HG02763 (cell line): ENCODE measurements at regions not wholly inside any gene's neighbourhood (a gene's known extent, or its start where the extent isn't known, plus 50 kb on each side); places are given as distances from the start of the nearest gene placed in this dataset.

Source experiments
- ATAC-seq: cut with Tn5 transposase; IDR thresholded peaks from one replicate; pipeline ENCODE4 v1.9.1; 2021; ENCODE audit warnings: mild to moderate bottlenecking, moderate library complexity; ENCODE audit not compliant: unreplicated experiment

DNA sequence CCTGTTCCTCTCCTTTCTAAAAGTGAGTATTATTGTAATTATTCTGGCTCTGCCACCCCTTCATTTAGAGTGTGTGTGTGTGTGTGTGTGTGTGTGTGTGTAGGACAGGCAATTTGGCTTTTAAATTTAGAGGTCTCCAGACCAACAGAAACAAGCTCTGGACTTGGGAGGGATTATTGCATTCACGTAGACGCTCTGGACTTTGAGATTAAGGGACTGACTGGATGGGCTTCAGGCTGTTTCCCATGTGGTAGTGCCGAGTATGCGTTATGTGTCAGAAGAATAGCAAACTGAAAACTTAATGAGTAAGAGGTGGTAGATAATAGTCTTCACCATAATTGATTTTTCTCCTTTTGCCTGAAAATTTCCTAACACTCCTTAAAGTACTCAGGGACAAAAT is 281.9 kb downstream of the USP25 start:
- no peak for ATAC-seq

DNA sequence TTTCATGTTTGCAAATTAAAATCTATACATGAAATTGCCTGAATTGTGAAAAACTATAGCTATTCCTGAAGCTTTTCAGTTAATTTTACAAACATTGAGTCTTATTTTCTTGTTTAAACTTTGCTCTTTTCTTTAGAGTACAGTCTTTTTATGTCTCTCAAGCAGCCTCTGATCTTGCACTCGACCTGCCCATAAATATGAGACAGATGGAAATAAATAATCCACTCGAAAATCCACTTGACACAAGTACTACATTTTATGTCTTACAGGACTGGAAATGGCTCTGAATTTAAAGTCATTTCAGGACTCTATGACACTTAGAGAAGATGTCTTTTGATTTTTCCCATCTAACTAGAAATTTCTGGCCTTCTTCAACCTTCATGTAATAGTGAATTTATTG is 283.8 kb downstream of the USP25 start:
- ATAC-seq = no peak

DNA sequence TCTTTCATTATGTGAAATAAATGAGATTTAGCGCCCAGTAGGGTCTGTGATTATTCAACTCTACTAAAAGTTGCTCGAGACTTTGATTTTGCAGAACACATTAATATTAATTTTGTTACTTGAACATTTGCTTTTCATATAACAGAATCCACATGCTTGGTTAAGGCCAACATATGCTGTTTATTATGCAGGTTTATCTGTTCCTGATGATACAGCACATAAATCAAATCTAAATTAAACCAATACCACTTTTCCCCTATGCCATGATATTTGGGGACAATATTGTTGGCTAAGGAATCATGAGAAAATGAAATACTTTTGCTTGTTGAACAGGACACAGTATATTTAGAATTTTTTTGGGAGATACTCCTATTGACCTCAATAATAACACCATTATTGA is 291.1 kb downstream of the USP25 start:
- ATAC-seq = no peak

DNA sequence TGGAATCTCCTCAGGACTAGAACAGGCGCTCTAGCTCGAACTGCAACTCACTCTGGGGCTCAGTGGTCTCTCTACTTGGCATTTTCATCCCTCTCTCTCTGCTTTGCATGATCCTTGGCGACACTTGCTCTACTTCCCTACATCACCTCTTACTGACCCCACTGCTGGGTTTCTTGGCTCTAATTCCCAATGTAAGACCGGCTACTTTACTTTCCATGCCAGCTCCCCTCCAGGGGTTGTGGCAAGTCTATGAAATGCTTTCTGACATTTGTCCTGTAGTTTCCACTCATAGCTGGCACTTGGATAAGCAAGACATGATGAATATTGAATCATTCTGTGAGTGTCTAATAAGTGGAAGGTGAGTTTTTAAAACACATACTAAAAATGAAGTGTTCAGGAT is 292.3 kb downstream of the USP25 start:
- no peak for ATAC-seq

DNA sequence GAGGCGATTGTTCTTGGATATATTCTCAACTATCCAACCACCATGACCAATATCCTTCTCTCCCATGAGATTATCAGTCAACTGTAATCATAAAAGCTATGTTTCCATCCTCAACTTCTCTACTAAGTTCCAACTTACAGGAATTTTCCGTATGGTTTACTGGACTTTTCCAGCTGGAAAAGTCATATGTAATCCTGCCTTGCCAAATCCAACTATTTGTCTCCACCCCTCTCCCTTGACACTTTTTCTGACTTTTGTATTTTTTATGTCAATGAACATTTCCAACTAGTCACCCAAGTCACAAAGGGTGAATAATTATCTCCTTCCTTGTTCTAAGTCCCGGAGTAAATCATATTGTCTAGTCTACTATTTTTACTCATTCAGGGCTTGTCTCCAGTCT is 293.1 kb downstream of the USP25 start:
- no peak for ATAC-seq

DNA sequence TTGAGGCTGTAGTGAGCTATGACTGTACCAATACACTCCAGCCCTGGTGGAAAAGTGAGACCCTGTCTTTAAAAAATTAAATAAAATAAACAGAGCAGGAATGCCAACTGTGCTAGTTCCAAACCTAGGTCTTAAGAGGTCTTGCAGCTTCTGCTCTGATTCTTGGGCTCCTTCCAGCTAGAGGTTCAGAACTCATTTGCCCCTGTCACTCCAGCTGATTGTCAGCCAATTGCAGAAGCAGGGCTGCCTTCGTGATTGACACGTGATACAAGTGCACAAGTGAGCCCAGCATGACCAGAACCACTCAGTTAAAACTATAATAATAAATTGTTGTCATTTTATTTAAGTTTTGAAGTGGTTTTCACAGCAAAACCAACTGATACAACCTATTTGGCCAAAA is 298.4 kb downstream of the USP25 start:
- no peak for ATAC-seq

DNA sequence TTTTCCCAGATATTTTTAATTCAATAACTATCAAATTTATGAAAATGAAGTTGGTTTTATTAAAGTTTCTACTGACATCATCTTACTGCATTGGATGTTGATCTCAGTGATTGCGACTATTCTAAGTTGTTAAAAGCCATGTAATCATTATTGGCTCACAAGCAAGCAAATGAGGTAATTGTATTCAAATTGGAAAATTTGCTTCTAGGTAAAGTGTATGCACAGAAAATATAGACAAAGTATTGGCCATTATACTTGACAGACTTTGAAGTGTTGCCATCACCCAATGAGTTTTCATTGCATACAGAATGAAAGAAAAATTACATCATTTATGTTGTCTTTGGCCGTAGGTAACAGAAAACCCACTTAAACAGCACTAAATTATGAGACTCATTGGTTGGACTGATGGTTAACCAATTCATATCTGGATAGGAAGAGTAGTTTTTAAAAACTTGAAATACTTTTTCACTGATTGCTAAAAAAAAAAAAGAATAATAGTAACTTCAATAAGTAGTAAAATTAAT is 299.2 kb downstream of the USP25 start:
- no peak for ATAC-seq

DNA sequence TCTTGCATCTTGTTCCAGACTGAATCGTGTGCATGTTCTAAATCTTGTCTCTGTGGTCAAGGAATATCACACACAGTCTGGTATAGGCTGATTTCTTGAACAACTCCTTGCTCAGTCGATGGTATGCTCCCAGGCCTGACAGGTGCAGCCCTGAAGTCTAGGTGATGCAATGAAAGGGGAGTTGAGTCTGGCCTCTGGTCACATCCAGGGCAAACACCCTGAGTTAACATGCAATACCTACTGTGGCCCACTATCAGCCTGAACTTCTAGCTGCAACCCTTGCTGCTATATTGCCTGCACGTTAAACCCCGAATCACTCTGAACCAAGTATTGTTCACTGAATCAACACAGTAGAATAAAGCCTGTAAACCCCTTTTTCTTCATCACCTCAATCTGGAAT is 303.4 kb downstream of the USP25 start:
- ATAC-seq = no peak

DNA sequence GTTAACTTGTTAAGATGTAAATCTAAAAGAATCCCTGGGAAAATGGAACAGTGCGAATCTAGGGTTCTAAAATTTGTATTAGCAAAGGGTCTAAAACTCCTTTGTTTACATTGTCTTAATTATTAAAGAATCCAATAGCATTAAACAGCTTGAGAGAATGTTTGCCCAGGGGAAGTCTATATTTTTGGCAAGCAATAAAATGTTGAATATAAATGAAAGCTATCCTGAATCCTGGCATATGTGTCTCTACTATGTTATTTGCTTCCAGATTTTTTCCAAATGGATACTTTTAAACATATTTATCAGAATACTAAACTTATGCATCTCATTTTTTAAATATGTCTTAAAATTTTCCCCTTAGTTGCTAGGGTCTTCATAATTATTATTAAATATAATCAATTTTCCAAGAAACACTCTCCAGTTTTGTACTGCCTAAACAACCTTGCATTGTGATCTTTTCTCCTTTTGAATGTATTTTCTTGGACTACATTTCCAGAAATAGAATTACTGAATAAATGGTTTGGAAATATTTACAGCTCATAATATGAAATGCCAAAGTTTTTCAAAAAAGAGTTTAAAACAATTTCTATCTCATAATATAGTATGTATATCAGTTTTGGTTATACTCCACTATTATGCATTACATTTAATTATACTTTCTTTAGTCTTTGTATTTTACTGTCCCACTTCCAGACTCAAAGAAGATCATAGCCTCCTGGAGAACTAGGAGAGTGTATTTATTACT is 304.8 kb downstream of the USP25 start:
- no peak for ATAC-seq

DNA sequence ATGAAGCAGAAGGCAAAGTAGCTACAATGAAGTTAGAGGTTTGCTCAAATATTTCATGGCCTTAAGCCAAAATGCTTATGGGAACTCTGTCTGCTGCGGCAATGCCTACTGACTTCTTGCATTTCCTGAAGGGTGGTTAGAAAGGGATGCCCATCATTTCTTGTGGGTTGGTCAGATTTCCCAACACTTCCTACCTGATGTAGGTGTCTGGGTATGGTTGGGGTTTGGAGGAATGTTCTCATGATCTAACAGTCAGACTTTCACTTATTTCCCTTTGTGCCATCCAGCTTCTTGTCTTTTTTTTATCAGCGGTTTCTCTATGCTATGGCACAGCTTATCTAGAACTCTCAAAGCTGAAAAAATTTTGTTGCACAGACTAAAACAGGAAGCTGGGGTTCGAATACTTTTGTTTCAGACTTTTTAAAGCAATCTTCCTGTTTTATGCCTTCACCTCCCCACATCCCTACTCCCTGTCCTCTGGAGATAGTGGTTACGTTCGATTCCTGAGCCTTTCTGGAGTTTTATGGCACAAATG is 307.7 kb downstream of the USP25 start:
- no peak for ATAC-seq

DNA sequence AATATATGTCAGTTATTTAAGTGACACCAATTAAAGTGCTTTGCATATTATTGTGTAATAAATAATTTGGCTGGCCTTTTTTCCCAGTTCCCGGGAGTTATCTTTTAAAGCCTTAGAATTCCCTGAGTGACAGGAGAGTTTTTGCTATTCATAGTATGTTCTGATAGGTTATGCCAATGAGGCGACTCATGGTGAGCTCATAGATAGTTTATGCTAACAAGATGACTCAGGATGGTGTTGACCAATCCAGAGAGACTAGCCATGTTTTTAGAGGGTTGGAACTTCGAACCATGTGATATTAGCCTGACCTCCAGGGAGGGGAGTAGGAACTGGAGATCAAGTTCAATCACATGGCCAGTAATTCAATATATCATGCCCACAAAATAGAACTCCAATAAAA is 310.8 kb downstream of the USP25 start:
- no peak for ATAC-seq

DNA sequence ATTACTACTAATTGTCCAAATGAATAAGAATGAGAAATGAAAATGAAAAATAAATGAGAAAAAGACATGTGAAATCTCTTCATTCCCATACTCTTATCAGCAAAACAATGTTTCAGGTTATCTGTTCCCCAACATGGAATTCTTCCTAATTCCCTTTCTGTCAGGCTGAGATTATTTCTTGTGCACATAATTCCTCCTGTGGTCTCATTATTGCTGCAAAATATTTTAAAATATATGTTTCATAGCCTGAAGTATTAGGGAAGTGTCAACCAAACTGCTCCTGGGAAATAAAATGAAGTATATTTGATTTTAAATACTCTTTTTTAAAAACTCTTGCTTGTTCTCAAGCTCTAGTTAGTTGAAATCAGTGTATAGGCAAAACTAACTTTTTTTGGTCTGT is 314.9 kb downstream of the USP25 start:
- no peak for ATAC-seq

DNA sequence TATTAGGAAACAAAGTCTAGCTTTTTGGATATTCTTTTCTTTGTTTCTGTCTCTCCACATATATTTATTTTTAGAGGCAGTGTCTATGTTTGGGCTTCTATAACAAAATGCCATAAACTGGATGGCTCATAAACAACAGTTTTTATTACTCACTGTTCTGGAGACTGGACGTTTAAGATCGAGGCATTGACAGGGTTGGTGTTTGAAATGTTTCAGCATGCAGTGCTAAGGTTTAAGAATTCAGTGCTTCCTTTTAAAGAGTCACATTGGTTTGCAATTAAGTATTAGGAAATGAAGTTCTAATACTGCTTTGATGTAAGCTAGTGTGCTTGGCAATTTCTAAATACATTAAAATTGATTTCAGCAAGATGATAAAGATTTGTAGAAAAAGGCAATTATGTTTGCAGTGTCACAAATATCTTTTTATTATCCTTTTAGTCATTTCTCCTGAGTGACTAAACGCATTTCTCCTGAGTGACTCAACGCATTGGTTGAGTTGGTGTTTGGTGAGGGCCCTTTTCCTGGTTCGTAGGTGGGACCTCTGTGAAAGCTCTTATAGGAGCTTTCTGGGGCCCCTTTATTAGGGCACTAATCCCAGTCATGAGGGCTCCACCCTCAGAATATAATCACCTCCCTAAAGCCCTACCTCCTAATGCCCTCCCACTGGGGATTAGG is 317.0 kb downstream of the USP25 start:
- ATAC-seq = no peak

DNA sequence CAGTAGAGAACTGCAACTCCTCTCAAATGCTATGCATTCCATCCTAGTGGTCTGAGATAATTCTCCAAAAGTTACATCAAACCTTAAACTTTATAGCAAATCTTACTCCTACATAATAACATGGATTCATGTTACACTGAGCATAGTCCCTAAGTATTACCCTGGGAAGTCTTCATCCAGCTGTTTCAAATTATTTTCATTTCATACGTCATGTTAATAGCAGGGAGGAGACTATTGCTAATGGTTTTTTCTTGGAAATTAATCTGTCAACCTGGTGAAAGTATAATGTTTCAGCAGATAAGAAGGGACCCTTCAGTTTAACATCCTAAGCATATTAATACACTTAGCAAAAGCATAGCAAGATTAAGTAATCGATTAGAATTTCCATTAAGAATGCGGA is 318.1 kb downstream of the USP25 start:
- ATAC-seq = no peak

DNA sequence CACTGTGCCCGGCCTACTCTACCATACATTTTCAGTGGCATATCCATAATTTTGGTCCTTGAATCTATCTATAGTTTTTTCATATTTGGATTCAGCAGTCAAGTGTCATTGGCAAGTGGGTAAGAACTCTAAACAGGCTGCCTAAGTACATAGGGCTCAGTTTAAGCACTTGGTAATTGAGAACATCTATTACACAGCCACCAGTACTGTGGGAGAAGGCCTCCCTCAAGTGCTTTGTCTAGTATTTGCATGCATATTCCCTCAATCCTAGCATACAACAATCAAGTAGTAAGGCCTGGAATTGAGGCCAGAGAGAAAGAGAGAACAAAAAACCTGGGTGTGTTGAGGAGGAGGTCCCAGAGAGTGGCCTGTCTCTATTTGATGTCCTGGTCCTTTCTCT is 325.2 kb downstream of the USP25 start:
- no peak for ATAC-seq

DNA sequence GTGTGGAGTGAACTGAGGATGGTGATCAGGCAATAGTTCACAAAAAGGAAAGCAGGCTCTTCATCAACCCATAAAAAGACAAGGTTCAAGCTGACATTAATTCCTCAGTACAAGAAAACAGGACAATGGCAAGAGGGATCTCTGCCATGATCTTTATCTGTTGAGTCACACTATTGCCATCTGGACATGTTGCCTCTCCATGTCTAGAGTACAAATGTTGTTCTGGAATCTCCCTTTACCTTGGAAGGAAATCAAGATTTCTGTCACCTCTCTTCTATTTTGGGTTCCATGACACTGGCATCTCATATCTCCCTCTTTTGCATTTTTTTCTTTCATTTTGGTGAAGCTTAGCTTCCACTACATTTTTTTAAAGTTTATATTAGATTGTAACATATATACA is 329.1 kb downstream of the USP25 start:
- no peak for ATAC-seq

DNA sequence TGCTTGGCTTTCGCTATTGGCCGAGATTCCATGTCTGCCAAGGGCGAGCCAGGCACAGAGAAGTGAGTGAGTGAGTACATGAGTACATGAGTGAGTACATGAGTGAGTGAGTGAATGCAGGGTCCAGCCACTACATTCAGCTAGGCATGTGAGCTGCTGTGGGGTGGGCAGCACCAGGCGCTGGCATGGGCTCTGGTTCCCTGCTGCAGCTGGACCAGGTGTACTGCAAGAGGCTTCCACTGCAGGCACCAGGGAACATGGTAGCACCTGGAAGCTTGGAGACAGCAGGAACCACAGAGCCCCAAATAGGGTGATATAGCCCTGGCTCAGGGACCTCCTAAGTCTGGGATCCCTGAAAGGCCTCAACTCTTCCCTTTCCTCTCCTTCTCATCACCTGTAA is 330.2 kb downstream of the USP25 start:
- ATAC-seq = no peak

DNA sequence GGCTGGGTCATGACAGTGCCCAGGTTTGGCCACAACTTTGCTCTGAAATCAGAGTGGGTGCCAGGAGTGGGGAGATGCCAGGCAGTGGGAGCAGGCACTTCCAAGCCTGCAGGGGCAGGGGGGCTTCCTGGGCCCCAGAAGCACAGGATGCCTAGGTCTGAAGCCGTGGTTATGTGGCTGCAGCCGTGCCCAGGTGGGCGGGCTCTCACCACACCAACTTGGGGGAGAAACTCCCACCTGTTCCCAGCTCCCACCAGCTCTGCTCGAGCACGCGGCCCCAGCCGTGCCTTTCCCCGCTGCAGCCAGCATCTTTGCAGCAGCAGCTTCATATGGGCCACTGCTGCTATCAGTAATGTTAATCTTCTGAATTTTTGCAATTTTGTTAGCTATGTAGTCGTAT is 331.4 kb downstream of the USP25 start:
- ATAC-seq = no peak

DNA sequence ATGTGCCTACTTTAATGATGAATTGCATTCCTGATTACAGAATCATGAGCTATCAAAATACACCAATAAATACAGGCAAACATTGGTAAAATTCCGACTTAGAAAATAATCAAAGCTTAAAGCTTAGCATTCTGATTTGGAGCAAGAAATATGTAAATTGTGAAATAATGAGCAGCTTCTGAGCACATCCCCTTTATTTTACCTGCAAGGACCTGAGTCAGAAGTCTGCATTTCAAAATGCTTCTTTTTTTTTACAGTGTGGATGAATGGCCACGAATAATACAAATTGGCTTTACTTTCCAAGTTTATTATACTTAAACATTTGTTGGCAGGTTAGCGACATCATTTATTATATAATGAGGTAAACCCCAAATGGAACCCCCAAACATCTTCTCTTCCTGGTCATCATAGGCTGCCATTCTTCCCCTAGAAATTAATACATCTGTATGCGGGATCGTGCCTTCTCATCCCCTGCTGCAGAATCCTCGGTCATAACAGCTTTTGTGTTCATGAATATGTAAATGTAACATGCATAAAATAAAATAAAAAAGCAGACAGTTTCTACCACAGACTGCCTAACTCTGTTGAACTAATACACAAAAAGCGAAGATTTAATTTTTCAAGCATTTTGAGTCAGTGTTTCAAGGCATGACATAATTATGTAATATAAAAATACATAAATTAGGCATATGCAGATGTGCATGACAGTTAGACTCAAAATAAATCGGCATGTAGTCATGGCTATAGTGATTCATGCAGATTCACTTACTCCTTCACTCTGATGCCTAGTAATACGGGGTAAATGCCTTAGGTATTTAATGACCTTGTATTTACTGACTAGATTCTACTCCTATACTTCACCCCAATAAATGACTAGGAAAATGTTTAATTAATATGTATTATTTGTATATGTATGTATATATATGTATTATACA is 339.7 kb downstream of the USP25 start:
- ATAC-seq = no peak

DNA sequence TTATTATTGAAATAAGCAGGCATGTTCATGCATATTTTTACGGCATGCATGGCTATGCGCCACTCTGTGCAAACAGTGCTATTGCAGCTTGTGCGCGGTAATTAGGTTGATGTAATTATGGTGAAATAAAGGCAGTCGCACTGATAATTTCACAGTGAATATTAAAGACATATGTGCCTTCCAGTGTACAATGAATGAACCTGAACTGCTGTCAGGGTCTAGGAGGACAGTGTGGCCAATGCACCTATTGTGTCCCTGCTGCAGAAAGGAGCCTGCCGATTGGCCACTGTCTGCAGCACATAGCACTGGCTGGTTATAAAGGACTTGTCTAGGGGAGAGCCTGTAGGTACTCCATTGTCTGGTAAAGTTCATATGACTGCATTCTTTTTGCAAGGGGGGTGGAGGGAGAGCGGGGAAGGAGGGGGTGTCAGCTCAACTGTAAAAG is 340.4 kb downstream of the USP25 start:
- no peak for ATAC-seq

DNA sequence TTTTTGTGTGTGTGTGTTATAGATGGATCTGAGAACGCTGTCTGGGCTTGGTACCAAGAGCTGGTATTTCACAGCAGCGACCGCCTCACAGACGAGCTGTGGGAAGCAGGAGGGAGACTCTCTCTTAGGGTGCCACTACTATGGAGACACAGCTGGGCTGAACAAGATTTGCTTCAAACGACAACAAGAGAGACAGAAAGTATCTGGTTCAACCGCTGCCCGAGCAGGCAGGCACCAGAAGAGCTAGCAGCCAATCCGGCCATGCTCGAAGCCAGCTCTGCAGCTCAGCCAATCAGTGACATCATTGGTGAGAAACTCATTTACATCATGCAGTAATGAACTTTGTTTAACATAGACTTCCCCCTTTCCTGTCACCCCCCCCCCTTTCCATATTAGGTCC is 341.3 kb downstream of the USP25 start:
- ATAC-seq = no peak
